SK-N-SH (cell line): ENCODE measurements at regions not wholly inside any gene's neighbourhood (a gene's known extent, or its start where the extent isn't known, plus 50 kb on each side); places are given as distances from the start of the nearest gene placed in this dataset.

Experiments used
- CTCF ChIA-PET: fragments of 300-600, 350-600 bp; formaldehyde crosslinking; extraction: SDS; loops from one replicate; lab custom pipeline; 2021; lab: Yijun Ruan, JAX
- POLR2A ChIA-PET: fragments of 350-600 bp; sonication (Branson Sonifier 250); formaldehyde crosslinking; extraction: SDS; loops from one replicate; lab custom pipeline; 2020; ENCODE audit warnings: antibody characterized with exemption, inconsistent platforms; lab: Yijun Ruan, JAX
- DNase-seq: peaks from one replicate; pipeline ENCODE4 v3.0.0; 2012
- H2AFZ ChIP-seq: fragments of 200-600 bp; sonication (generic); 2 replicates; pipeline ENCODE4 v1.8.1; 2016; ENCODE audit warnings: antibody characterized with exemption, mild to moderate bottlenecking, low read depth
- H3F3A ChIP-seq: fragments of 200-600 bp; sonication (generic); replicated peaks from 2 replicates; pipeline ENCODE3; 2016; ENCODE audit warnings: antibody characterized with exemption, mild to moderate bottlenecking; ENCODE audit not compliant: insufficient read depth
- H3K27ac ChIP-seq, 2 experiments: fragments of 200-500 bp in 1 of 2; fragments of 200-600 bp in 1 of 2; sonication (Bioruptor generic) in 1 of 2; sonication (generic), shearing (Covaris generic) in 1 of 2; 2 replicates each; pipeline versions ENCODE4 v1.5.1 to v1.6.1; 2014 to 2016; ENCODE audit warnings: low read depth in 2 of 2, inconsistent platforms in 1 of 2, low read length in 1 of 2, mild to moderate bottlenecking in 1 of 2, mixed read lengths in 1 of 2
- H3K27me3 ChIP-seq: fragments of 200-600 bp; sonication (generic), shearing (Covaris generic); 2 replicates; pipeline ENCODE4 v1.6.1; 2016; ENCODE audit warnings: mixed run types; ENCODE audit not compliant: insufficient read depth
- H3K36me3 ChIP-seq, 2 experiments: fragments of 200-500 bp in 1 of 2; fragments of 200-600 bp in 1 of 2; sonication (Bioruptor generic) in 1 of 2; sonication (generic) in 1 of 2; replicated peaks in 1 of 2; 2 replicates each; pipeline versions ENCODE3 to v1.5.1; 2014 to 2016; ENCODE audit warnings: low read length in 1 of 2, mild to moderate bottlenecking in 1 of 2; ENCODE audit not compliant: insufficient read depth in 2 of 2, control insufficient read depth in 1 of 2
- H3K4me1 ChIP-seq, 2 experiments: fragments of 200-500 bp in 1 of 2; fragments of 200-600 bp in 1 of 2; sonication (Bioruptor generic) in 1 of 2; sonication (generic), shearing (Covaris generic) in 1 of 2; 2 replicates each; pipeline versions ENCODE4 v1.5.1 to v1.6.1; 2014 to 2016; ENCODE audit warnings: low read depth in 1 of 2, low read length in 1 of 2, mixed run types in 1 of 2; ENCODE audit not compliant: insufficient read depth in 2 of 2, control insufficient read depth in 1 of 2
- H3K4me2 ChIP-seq: fragments of 200-600 bp; sonication (generic), shearing (Covaris generic); 2 replicates; pipeline ENCODE4 v1.6.1; 2017; ENCODE audit warnings: mixed run types
- H3K4me3 ChIP-seq, 2 experiments: fragments of 200-500 bp in 1 of 2; fragments of 200-600 bp in 1 of 2; sonication (Bioruptor generic) in 1 of 2; sonication (generic), shearing (Covaris generic) in 1 of 2; 2 replicates each; pipeline versions ENCODE4 v1.5.1 to v1.8.1; 2014 to 2016; ENCODE audit warnings: low read depth in 2 of 2, inconsistent platforms in 1 of 2, low read length in 1 of 2, mild to moderate bottlenecking in 1 of 2, mixed read lengths in 1 of 2, moderate library complexity in 1 of 2
- H3K79me2 ChIP-seq: fragments of 200-600 bp; sonication (generic); 2 replicates; pipeline ENCODE4 v1.8.1; 2017; ENCODE audit warnings: mild to moderate bottlenecking; ENCODE audit not compliant: insufficient read depth
- H3K9ac ChIP-seq: fragments of 200-600 bp; sonication (generic); 2 replicates; pipeline ENCODE4 v1.6.1; 2017; ENCODE audit warnings: mixed run types
- H3K9me2 ChIP-seq: fragments of 200-600 bp; sonication (generic); 2 replicates; pipeline ENCODE4 v1.6.1; 2017; ENCODE audit warnings: mixed run types
- H3K9me3 ChIP-seq: fragments of 200-600 bp; sonication (generic); 2 replicates; pipeline ENCODE4 v1.6.1; 2017; ENCODE audit warnings: mixed run types, mild to moderate bottlenecking, moderate library complexity
- H4K20me1 ChIP-seq: fragments of 200-600 bp; sonication (generic); 2 replicates; pipeline ENCODE4 v1.6.1; 2017; ENCODE audit warnings: mild to moderate bottlenecking, mixed run types; ENCODE audit not compliant: insufficient read depth
- ELF1 ChIP-seq: IDR thresholded peaks from 2 replicates; pipeline ENCODE4 v1.4.0; 2012
- EP300 ChIP-seq, 2 experiments: IDR thresholded peaks; 2 replicates each; pipeline versions ENCODE4 v1.4.0 to v1.6.1; 2012; ENCODE audit warnings: borderline replicate concordance in 1 of 2, low read depth in 1 of 2, low read length in 1 of 2
- FOSL2 ChIP-seq: IDR thresholded peaks from 2 replicates; pipeline ENCODE4 v1.4.0; 2012; ENCODE audit warnings: low read depth, mild to moderate bottlenecking, moderate library complexity, borderline replicate concordance
- FOXJ3 ChIP-seq: sonication (generic); formaldehyde crosslinking; IDR thresholded peaks from 2 replicates; pipeline ENCODE4 v1.5.1; 2020; ENCODE audit warnings: mild to moderate bottlenecking, missing genetic modification reagents
- GABPA ChIP-seq: IDR thresholded peaks from 2 replicates; pipeline ENCODE4 v1.4.0; 2012; ENCODE audit warnings: low read depth, mild to moderate bottlenecking
- JUND ChIP-seq: IDR thresholded peaks from 2 replicates; pipeline ENCODE4 v1.4.0; 2012
- RAD21 ChIP-seq: IDR thresholded peaks from 2 replicates; pipeline ENCODE4 v1.6.1; 2012; ENCODE audit warnings: mild to moderate bottlenecking, low read length
- RXRA ChIP-seq: IDR thresholded peaks from 2 replicates; pipeline ENCODE4 v1.4.0; 2012; ENCODE audit warnings: low read depth, mild to moderate bottlenecking, borderline replicate concordance
- SIN3A ChIP-seq: IDR thresholded peaks from 2 replicates; pipeline ENCODE4 v1.6.1; 2012; ENCODE audit warnings: low read depth, mild to moderate bottlenecking, low read length, moderate library complexity, borderline replicate concordance
- SMC3 ChIP-seq: IDR thresholded peaks from 2 replicates; pipeline ENCODE4 v1.6.1; 2012; ENCODE audit warnings: low read depth, low read length, improper control_type of control experiment
- TAF1 ChIP-seq: IDR thresholded peaks from 2 replicates; pipeline ENCODE4 v1.6.1; 2012; ENCODE audit warnings: low read depth, mild to moderate bottlenecking, low read length, moderate library complexity, borderline replicate concordance
- TCF12 ChIP-seq: IDR thresholded peaks from 2 replicates; pipeline ENCODE4 v1.4.0; 2012
- TEAD4 ChIP-seq: IDR thresholded peaks from 2 replicates; pipeline ENCODE4 v1.4.0; 2012; ENCODE audit warnings: mild to moderate bottlenecking, borderline replicate concordance; ENCODE audit not compliant: insufficient read depth
- YY1 ChIP-seq: IDR thresholded peaks from 2 replicates; pipeline ENCODE4 v1.4.0; 2012; ENCODE audit warnings: low read depth, mild to moderate bottlenecking
- WGBS: methylation state at CpG from one replicate; pipeline ENCODE4 v1.1.6; 2017; ENCODE audit warnings: low lambda C conversion rate; 5-methylcytosine and 5-hydroxymethylcytosine counted together
- TF ChIP-seq, protein P1 (sequence below): fragments of 200-600 bp; sonication (generic); IDR thresholded peaks from 2 replicates; pipeline ENCODE4 v1.6.1; 2017; ENCODE audit warnings: antibody characterized with exemption, mild to moderate bottlenecking, moderate library complexity
- TF ChIP-seq, protein P2 (sequence below): fragments of 150-350 bp; IDR thresholded peaks from 2 replicates; pipeline ENCODE4 v1.6.1; 2016; ENCODE audit warnings: mild to moderate bottlenecking, low read depth, low read length
- TF ChIP-seq, protein P3 (sequence below): IDR thresholded peaks from 2 replicates; pipeline ENCODE4 v1.4.0; 2012; ENCODE audit warnings: low read depth, borderline replicate concordance

DNA sequence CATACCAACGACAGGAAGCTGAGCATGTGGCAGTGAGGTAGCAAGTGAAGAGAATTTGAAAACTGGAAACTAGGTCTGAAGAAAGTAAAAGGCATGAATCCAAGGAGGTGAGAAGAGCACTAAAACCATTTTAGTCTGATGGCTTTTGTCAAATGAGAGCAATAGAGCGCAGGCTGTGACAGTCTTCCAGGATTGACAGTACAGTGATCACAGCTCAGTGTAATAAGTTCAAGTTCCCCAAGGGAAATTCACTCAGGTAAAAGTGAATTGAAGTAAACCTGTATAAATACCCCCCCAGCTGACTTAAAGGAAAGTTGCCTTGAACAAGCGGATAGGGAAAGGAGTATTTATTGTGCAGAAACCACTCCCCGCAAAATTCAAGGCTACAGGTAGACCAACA is 224.2 kb upstream of the CRBN start:
- Histone ChIP-seq H3K27me3 (no peaks in the 10 kb centered on the region), H3K4me2 (no peak overlapping the region), H3K4me1 (no peaks in the 10 kb centered on the region), H3K36me3 (no peaks in the 10 kb centered on the region), H3K9ac (no peak overlapping the region), H3K79me2 (no peaks in the 10 kb centered on the region), H3F3A (no peaks in the 10 kb centered on the region), H3K27ac (no peak overlapping the region), H3K9me2 (no peaks in the 10 kb centered on the region), H2AFZ (no peak overlapping the region), H4K20me1 (no peaks in the 10 kb centered on the region), H3K9me3 (no peaks in the 10 kb centered on the region), H3K4me3 (no peak overlapping the region)
- ChIA-PET POLR2A (no interaction called here), CTCF (no interaction called here)
- no peak for DNase-seq
- WGBS, result 0% methylated on average over 4 of the region's 4 CpGs
- TF ChIP-seq RXRA (no peak), FOXJ3 (CRISPR knock-in tag) (no peak), ELF1 (no peak), EP300 (IDR thresholded peaks at IDR 0.05; ENCODE audit: borderline replicate concordance in 1 of 2, low read depth in 1 of 2, low read length in 1 of 2) (no peak), JUND (no peak), SIN3A (no peak), TAF1 (no peak), YY1 (no peak), FOSL2 (no peak), TCF12 (no peak), TEAD4 (no peak), GABPA (no peak), RAD21 (no peak), SMC3 (no peak)
- TF ChIP-seq, protein P1, sequence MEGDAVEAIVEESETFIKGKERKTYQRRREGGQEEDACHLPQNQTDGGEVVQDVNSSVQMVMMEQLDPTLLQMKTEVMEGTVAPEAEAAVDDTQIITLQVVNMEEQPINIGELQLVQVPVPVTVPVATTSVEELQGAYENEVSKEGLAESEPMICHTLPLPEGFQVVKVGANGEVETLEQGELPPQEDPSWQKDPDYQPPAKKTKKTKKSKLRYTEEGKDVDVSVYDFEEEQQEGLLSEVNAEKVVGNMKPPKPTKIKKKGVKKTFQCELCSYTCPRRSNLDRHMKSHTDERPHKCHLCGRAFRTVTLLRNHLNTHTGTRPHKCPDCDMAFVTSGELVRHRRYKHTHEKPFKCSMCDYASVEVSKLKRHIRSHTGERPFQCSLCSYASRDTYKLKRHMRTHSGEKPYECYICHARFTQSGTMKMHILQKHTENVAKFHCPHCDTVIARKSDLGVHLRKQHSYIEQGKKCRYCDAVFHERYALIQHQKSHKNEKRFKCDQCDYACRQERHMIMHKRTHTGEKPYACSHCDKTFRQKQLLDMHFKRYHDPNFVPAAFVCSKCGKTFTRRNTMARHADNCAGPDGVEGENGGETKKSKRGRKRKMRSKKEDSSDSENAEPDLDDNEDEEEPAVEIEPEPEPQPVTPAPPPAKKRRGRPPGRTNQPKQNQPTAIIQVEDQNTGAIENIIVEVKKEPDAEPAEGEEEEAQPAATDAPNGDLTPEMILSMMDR, result no peak
- TF ChIP-seq, protein P2, sequence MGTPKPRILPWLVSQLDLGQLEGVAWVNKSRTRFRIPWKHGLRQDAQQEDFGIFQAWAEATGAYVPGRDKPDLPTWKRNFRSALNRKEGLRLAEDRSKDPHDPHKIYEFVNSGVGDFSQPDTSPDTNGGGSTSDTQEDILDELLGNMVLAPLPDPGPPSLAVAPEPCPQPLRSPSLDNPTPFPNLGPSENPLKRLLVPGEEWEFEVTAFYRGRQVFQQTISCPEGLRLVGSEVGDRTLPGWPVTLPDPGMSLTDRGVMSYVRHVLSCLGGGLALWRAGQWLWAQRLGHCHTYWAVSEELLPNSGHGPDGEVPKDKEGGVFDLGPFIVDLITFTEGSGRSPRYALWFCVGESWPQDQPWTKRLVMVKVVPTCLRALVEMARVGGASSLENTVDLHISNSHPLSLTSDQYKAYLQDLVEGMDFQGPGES, result no peak
- TF ChIP-seq, protein P3, sequence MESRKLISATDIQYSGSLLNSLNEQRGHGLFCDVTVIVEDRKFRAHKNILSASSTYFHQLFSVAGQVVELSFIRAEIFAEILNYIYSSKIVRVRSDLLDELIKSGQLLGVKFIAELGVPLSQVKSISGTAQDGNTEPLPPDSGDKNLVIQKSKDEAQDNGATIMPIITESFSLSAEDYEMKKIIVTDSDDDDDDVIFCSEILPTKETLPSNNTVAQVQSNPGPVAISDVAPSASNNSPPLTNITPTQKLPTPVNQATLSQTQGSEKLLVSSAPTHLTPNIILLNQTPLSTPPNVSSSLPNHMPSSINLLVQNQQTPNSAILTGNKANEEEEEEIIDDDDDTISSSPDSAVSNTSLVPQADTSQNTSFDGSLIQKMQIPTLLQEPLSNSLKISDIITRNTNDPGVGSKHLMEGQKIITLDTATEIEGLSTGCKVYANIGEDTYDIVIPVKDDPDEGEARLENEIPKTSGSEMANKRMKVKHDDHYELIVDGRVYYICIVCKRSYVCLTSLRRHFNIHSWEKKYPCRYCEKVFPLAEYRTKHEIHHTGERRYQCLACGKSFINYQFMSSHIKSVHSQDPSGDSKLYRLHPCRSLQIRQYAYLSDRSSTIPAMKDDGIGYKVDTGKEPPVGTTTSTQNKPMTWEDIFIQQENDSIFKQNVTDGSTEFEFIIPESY, result no peak
